GM19452 (cell line): ENCODE measurements at regions not wholly inside any gene's neighbourhood (a gene's known extent, or its start where the extent isn't known, plus 50 kb on each side); places are given as distances from the start of the nearest gene placed in this dataset.

Source experiments
- ATAC-seq: cut with Tn5 transposase; IDR thresholded peaks from one replicate; pipeline ENCODE4 v1.9.1; 2021; ENCODE audit not compliant: unreplicated experiment

- no peak for ATAC-seq
Observed at GRCh38 chr3:59653405-59654122, 603.7 kb upstream of the CFAP20DC start.

DNA sequence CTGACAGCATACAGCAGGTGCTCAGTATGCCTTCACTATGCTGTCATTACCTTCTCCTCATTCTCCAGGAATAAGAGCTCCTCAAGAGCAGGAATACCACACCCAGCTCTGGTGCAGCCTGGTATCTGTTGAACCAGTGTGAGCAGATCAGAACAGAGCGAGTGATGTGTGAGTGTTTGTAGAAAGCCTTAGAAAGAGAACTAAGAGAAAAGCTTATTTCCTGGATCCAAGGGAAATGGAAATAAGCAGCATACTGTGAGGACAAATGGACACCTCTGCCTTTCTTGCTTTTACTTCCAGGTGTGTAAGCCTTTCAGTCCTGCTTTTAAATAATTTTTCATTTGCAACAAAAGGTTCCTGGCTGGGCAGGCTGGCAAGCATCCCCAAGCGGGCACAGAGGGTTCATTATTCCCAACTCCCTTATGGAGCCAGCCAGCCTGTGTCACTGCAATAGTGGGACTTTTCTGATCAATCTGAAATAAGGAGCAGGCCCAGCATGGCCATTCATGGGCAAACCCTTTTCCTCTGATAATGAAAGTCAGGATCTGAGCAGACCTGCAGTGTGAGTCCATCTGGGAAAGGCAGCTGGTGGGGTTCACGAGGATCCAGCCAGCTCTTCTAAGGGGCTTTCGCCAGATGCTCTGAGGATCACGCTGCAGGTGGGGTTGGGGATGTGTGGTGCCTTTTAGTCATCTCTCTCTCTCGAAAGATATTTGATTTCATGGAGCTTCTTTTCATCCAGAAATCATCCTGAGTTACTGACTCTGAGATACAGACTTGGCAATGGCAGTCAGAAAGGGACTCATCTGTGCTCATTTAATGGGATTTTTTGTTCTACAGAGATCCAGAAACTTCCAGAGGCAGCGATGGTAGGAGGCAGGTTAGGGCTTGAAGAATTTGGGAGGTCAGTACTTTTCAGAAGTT lies 594.9 kb upstream of the CFAP20DC start:
- no peak for ATAC-seq

- no peak for ATAC-seq
Observed at GRCh38 chr3:59641169-59641899, 591.5 kb upstream of the CFAP20DC start.

DNA sequence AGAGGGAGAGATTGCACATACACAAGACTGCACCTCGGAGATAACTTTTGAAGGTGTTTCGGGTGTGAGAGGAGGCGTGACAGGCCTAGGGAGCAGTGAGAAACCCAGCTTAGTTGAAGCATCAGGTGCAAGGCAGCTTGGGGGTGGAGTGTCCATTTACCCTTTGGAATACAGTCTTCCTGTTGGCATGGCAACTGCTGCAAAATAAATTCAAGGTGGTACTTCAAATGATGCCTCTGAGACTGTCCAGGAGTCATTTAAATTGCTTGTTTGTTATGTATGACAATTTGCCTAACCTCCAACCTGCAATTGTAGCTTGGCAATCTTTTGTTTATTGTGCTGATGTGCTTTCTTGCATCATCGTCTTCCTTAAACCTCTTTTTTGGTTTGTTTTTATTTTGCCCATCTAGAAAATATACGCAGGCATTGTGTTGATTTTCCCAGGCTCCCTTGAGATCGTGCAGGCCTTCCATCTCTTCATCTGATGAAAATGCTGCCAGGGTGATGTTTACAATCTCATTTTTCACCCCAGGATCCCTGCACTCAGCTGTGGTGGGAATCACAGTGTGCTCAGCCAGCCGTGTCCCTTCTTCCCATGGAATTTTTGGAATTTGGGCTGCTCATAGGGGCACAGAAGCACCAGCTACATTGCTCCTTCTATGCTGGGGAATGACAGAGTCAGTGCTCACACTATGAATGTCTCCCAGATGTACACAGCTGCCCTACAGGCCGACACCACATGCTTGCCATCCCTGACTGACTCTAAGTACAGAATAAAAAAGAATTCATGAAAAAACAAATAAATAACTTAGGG lies 583.1 kb upstream of the CFAP20DC start:
- no peak for ATAC-seq

GRCh38 chr3:59631482-59631881 lies 581.7 kb upstream of the CFAP20DC start:
- no peak for ATAC-seq

GRCh38 chr3:59621037-59621436 lies 571.2 kb upstream of the CFAP20DC start:
- no peak for ATAC-seq

DNA sequence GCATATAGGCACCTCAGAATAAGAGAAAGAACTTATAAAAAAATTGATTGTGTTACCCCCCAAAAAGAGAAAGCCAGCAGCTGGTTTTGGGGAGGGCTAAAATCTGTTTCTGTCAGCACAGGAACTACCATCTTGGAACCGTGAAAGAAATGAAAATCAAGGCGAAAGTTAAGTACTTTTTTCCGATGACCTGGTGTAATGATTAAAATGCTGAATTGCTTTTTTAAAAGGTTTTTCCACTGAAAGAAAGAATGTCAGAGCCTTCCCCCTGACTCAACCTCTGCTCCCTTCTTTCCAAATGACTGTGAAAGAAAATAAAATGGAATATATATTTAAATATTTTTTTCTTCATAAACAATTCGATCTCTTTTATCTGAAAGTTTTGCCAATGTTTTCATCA lies 570.5 kb upstream of the CFAP20DC start:
- ATAC-seq, result no peak

DNA sequence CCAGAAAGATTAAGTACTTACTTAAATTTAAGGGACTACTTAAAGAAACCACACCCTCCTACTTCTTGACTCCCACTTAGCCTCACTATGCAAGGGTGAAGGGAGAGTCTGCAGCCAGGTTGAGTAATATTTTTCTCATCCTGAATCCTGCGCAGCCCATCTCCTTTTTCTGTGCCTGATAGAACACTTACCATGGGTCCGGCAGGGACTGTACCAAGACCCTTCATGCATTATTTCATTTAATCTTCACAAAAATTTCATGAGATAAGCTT lies 562.6 kb upstream of the CFAP20DC start:
- ATAC-seq, result no peak

- ATAC-seq, result no peak
Observed at GRCh38 chr3:59611649-59612443, 562.0 kb upstream of the CFAP20DC start.

GRCh38 chr3:59609657-59610348 lies 560.0 kb upstream of the CFAP20DC start:
- ATAC-seq, result no peak

- ATAC-seq, result no peak
Observed at GRCh38 chr3:59608356-59608755, 558.5 kb upstream of the CFAP20DC start.

GRCh38 chr3:59607656-59608055 lies 557.8 kb upstream of the CFAP20DC start:
- ATAC-seq, result no peak

GRCh38 chr3:59606638-59607266 lies 556.9 kb upstream of the CFAP20DC start:
- ATAC-seq, result no peak

- ATAC-seq, result no peak
Observed at GRCh38 chr3:59605944-59606534, 556.2 kb upstream of the CFAP20DC start.

DNA sequence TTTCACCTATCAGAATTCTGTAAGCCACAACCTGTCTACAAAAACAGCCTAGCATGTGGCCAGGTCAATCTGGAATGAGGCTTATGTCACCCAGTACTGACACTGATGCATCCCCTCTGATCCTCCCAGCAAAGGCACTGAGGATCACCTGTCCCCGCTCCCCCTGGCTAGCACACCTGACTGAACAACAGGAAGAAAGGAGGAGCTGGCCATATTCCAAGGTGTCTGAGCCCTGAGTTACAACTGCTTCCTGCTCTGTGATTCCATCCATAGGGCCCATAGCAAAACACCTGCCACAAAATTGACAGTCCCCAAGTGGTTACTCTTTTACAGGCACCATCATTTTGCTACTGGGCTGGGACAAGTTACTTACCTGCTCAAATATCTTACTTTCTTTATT lies 555.5 kb upstream of the CFAP20DC start:
- no peak for ATAC-seq

- no peak for ATAC-seq
Observed at GRCh38 chr3:59601486-59601885, 551.7 kb upstream of the CFAP20DC start.

DNA sequence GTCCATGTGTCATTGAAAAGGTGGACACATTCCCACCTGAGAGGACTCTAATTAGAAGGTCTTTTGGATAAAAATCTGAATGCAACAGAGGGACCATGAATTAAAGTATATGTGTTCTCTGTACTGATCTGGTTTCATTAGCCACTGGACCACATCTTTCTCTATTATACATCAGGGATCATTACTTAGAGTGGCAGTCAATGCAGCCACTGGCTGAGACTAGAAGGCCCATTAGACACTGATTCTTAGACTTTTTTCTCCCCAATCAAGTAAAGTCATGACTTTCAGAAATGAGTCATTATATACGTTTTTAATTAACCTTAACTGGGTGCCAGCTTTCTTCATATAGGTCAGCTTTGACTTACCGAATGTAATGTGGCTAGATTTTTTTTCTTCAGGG lies 550.8 kb upstream of the CFAP20DC start:
- ATAC-seq, result no peak

DNA sequence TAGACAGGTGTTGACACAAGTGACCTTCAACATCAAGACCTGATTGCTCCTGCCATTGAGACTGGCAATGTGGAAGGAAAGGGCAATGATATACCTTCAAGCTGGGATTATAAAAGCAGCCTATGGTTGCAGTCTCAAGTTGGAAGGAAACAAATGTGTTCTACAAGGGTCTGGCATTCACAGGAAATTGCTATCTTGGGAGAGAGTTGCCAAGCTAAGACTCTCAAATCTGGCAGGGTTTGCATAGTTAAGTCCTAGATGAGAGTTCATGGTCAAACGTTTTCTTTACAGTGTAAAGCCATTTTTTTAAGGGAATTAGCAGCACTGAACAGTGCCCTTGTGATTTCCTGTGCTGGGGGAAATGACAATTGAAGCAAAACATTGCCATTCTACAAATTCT lies 546.9 kb upstream of the CFAP20DC start:
- no peak for ATAC-seq

DNA sequence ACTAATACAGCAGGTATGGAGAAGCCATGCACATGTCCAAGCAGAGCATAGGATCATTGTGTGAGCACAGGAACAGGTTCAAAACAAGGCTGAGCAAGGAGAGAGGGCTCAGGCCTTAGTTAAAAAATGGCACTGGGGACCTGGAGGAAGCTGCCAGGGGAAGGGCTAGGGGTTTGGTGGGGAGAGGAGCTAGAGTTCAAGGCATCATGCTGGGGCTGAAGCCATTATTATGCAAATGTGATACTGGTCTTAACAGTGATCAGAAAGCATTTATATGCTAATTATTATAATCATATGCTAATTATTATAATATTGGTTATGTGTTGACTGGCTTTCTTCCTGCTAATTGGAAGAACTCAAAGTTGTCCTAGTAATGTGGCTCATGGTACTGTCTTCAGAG lies 546.0 kb upstream of the CFAP20DC start:
- no peak for ATAC-seq
